ENCODE measurements at regions not wholly inside any gene's neighbourhood (a gene's known extent, or its start where the extent isn't known, plus 50 kb on each side); places are given as distances from the start of the nearest gene placed in this dataset.

DNA sequence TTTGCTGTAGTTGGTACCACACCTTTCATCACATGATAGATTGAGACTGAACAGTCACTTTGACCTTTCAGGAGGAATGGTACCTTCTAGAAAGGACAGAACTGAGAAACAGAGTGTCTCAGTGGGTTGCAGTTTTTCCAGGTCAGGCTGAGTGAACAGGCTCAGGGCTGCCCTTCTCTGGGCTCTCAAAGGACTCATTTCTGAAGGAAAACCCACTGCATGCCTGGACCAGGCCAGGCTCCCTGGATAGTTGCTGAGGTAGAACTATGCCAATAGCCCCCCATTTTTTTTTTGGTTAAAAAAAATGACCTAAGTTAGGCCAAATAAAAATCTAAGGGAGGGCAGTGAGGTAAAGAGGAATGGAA is 148.1 kb upstream of the EGLN3 start:
- Histone ChIP-seq H3K79me2 (ENCODE audit: control insufficient read depth, insufficient read depth, low read length) (no peaks in the 10 kb centered on the region), H3K36me3 (ENCODE audit: control insufficient read depth in 2 of 2, extremely low read depth in 1 of 2, insufficient read depth in 2 of 2, low read length in 2 of 2) (no peaks in the 10 kb centered on the region), H3K9me3 (replicated peaks; ENCODE audit: control insufficient read depth, insufficient read depth, low read length) (no peaks in the 10 kb centered on the region), H3K27ac (ENCODE audit: insufficient read depth, low read depth, low read length) (no peak overlapping the region), H4K20me1 (replicated peaks; ENCODE audit: control insufficient read depth, extremely low read depth, insufficient read depth, low read length) (no peaks in the 10 kb centered on the region), H3K4me1 (ENCODE audit: control insufficient read depth, extremely low read depth, insufficient read depth, low read length) (no peaks in the 10 kb centered on the region), H3K4me2 (ENCODE audit: insufficient read depth, low read length) (no peak overlapping the region), H3K9me1 (replicated peaks; ENCODE audit: control insufficient read depth, extremely low read depth, insufficient read depth, low read length) (no peaks in the 10 kb centered on the region), H2AFZ (ENCODE audit: low read depth, low read length) (no peak overlapping the region), H3K4me3 (replicated peaks in 1 of 3; ENCODE audit: insufficient read depth in 1 of 3, low read depth in 1 of 3, low read length in 3 of 3) (no peak overlapping the region), H3K9ac (replicated peaks; ENCODE audit: extremely low read depth, insufficient read depth, low read length) (no peak overlapping the region), H3K27me3 (ENCODE audit: control insufficient read depth in 2 of 2, insufficient read depth in 2 of 2, low read length in 2 of 2) (no peaks in the 10 kb centered on the region)
- TF ChIP-seq MYC (IDR thresholded peaks at IDR 0.05; ENCODE audit: low read depth, low read length) (no peak), POLR2AphosphoS5 (IDR thresholded peaks at IDR 0.05; ENCODE audit: insufficient read depth, low read depth, low read length) (no peak), JUN (IDR thresholded peaks at IDR 0.05; ENCODE audit: borderline replicate concordance, insufficient read depth, insufficient read length, low read depth) (no peak), EZH2 (IDR thresholded peaks at IDR 0.05; ENCODE audit: borderline replicate concordance, low read depth, low read length, severe bottlenecking) (no peak), POLR2A (IDR thresholded peaks at IDR 0.05; ENCODE audit: low read depth, low read length) (no peak), FOS (IDR thresholded peaks at IDR 0.05; ENCODE audit: borderline replicate concordance, insufficient read depth, low read length) (no peak), GATA2 (IDR thresholded peaks at IDR 0.05; ENCODE audit: insufficient read depth, insufficient read length, low read depth, low read length) (no peak)
- TF ChIP-seq, protein P1, sequence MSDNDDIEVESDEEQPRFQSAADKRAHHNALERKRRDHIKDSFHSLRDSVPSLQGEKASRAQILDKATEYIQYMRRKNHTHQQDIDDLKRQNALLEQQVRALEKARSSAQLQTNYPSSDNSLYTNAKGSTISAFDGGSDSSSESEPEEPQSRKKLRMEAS (IDR thresholded peaks at IDR 0.05; ENCODE audit: insufficient read depth, insufficient read length), result no peak
- TF ChIP-seq, protein P2, sequence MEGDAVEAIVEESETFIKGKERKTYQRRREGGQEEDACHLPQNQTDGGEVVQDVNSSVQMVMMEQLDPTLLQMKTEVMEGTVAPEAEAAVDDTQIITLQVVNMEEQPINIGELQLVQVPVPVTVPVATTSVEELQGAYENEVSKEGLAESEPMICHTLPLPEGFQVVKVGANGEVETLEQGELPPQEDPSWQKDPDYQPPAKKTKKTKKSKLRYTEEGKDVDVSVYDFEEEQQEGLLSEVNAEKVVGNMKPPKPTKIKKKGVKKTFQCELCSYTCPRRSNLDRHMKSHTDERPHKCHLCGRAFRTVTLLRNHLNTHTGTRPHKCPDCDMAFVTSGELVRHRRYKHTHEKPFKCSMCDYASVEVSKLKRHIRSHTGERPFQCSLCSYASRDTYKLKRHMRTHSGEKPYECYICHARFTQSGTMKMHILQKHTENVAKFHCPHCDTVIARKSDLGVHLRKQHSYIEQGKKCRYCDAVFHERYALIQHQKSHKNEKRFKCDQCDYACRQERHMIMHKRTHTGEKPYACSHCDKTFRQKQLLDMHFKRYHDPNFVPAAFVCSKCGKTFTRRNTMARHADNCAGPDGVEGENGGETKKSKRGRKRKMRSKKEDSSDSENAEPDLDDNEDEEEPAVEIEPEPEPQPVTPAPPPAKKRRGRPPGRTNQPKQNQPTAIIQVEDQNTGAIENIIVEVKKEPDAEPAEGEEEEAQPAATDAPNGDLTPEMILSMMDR (IDR thresholded peaks at IDR 0.05; ENCODE audit: extremely low read depth in 1 of 2, insufficient read depth in 1 of 2, low read depth in 1 of 2, low read length in 2 of 2), result no peak
- DNase-seq (ENCODE audit: low read depth, low spot score), result no peak
- ChIA-PET POLR2A (no interaction called here), CTCF (interaction anchor here (0.6 to 5.1 kb wide), 60 partner anchors 9 to 1524 kb away, joined by 3 to 407 read pairs (median 4); partner anchors contain the start of gene EGLN3)
- no peak for FAIRE-seq
- intact Hi-C loops (cut with micrococcal nuclease) (loop anchor here (1.0 to 5.0 kb wide), 5 partner anchors 128 to 1523 kb away; no protein-coding TSS in a partner anchor), dilution Hi-C loops (cut with MboI; ENCODE audit: extremely low pct_ligation_motif_present, low sequenced_read_pairs) (no loop called here)
- no TSS peak for BruUV-seq (replicated peaks)

All from endothelial cell of umbilical vein (primary cell).